Left ventricle myocardium inferior (tissue), 1 donor: ENCODE measurements at regions not wholly inside any gene's neighbourhood (a gene's known extent, or its start where the extent isn't known, plus 50 kb on each side); places are given as distances from the start of the nearest gene placed in this dataset.

Source experiments
- DNase-seq: peaks from one replicate; pipeline ENCODE4 v3.0.0-alpha.2; 2020
- H3K27ac ChIP-seq: fragments of 200-600 bp; replicated peaks from 2 replicates; pipeline ENCODE4 v1.8.0; 2021
- H3K27me3 ChIP-seq: fragments of 200-600 bp; 2 replicates; pipeline ENCODE4 v1.8.0; 2021; ENCODE audit warnings: low read depth
- H3K36me3 ChIP-seq: fragments of 200-600 bp; 2 replicates; pipeline ENCODE4 v1.8.0; 2021
- H3K4me1 ChIP-seq: fragments of 200-600 bp; 2 replicates; pipeline ENCODE4 v1.8.0; 2021
- H3K4me3 ChIP-seq: fragments of 200-600 bp; 2 replicates; pipeline ENCODE4 v1.8.0; 2021; ENCODE audit warnings: mild to moderate bottlenecking, moderate library complexity
- H3K9me3 ChIP-seq: fragments of 200-600 bp; replicated peaks from 2 replicates; pipeline ENCODE4 v1.8.0; 2021
- intact Hi-C: fragments of 100-400 bp; cut with micrococcal nuclease; formaldehyde crosslinking; loops from one replicate; pipeline ENCODE4 v1.11.0; 2022
- TF ChIP-seq, protein P1 (sequence below): fragments of 200-600 bp; IDR thresholded peaks from 2 replicates; pipeline ENCODE4 v1.8.0; 2021; ENCODE audit warnings: antibody characterized with exemption, mild to moderate bottlenecking, borderline replicate concordance
- donor health status: DM: no; HTN: yes; CAD: no; lungs with severe emphysema.

DNA sequence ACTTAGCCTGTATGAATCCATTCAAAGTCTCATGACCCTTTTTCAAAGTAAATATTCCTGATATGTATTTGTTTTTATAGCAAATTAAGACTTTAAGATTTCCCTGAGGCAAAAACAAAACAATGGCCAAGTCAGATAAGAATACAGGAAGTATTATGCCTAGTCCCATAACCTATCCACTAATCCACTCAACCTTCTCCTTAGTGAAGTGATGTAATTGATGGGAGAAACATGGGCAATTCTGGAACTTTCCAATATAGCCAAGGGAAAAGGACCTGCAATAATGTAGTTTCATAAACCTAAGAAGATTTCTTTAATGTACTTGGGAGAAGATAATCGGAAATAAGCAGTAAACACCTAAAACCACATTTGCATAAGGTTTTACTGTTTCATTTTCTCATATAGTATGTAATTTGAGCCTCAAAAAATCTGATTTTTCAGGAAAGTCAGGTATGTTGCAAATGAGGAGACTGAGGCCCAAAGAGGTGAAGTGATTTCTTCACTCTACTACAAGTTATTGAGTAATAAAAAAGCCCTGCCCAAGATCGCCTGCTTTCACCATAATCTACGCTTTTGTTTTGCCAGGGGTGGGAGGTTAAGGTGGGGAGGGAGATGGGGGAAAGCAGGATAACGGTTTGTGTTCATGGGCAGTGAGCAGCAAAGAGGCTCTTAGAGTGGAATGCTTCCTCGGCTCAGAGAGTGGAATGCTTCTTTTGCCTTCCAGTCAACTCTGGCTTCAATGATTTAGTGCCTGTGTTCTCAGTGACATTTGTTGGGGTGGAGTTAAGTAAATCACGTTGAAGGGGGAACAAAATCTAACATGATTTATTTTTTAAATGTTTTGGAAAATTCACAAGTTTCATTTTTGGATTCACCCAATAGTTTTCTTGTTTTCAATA lies 95.0 kb upstream of the FNDC3B start:
- Histone ChIP-seq H3K9me3 (no peaks in the 10 kb centered on the region), H3K27ac (no peak overlapping the region), H3K4me3 (no peak overlapping the region), H3K4me1 (peaks cover 6% of the 10 kb centered on the region), H3K27me3 (no peaks in the 10 kb centered on the region), H3K36me3 (no peaks in the 10 kb centered on the region)
- no peak for DNase-seq
- intact Hi-C loops, result no loop called here
- TF ChIP-seq, protein P1, sequence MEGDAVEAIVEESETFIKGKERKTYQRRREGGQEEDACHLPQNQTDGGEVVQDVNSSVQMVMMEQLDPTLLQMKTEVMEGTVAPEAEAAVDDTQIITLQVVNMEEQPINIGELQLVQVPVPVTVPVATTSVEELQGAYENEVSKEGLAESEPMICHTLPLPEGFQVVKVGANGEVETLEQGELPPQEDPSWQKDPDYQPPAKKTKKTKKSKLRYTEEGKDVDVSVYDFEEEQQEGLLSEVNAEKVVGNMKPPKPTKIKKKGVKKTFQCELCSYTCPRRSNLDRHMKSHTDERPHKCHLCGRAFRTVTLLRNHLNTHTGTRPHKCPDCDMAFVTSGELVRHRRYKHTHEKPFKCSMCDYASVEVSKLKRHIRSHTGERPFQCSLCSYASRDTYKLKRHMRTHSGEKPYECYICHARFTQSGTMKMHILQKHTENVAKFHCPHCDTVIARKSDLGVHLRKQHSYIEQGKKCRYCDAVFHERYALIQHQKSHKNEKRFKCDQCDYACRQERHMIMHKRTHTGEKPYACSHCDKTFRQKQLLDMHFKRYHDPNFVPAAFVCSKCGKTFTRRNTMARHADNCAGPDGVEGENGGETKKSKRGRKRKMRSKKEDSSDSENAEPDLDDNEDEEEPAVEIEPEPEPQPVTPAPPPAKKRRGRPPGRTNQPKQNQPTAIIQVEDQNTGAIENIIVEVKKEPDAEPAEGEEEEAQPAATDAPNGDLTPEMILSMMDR, result no peak

DNA sequence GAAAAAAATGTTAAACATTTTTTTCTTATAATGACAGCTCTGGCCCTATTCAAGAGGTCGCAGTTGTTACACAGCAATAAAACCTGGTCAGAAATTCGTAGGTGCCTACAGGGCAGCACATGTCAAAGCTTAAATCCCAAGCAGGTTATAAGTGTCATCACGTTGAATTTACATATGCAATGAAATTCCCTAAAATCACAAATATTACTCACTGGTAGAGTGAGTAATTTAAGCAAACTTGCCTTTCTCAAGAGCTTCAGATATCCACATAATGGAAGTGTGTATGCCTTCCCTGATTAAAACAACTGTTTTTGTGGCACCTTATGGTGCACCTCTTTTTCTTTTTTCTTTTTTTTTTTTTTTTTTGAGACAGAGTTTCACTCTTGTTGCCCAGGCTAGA lies 90.7 kb upstream of the FNDC3B start:
- TF ChIP-seq, protein P1, result no peak
- peaks cover 6% of the 10 kb centered on the region for H3K4me1 ChIP-seq
- no peaks in the 10 kb centered on the region for H3K27me3 ChIP-seq
- no peaks in the 10 kb centered on the region for H3K36me3 ChIP-seq
- no peak overlapping the region for H3K4me3 ChIP-seq
- intact Hi-C loops, result no loop called here
- no peaks in the 10 kb centered on the region for H3K9me3 ChIP-seq
- DNase-seq, result no peak
- H3K27ac ChIP-seq, result no peak overlapping the region

DNA sequence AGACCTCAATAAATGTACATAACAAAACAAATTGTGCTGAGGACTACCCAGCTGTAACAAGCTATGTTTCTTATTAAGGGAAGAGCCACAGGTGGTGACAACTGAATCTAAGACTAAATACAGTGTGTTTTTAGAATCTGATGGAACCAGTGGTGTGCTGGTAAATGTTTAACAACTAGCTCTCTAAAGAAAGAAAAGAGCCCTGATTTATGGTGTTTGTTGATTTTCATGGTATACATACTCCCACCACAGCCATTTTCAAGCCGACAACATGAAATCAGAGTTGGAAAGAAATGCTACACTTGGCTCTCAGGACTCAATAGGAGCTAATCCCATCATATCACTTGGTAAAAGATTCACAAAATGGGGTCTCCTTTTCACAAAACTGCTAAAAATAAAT lies 89.8 kb upstream of the FNDC3B start:
- DNase-seq, result no peak
- Histone ChIP-seq H3K36me3 (no peaks in the 10 kb centered on the region), H3K27ac (no peak overlapping the region), H3K27me3 (no peaks in the 10 kb centered on the region), H3K4me1 (peaks cover 3% of the 10 kb centered on the region), H3K4me3 (no peak overlapping the region), H3K9me3 (no peaks in the 10 kb centered on the region)
- intact Hi-C loops, result no loop called here
- TF ChIP-seq, protein P1, result no peak

DNA sequence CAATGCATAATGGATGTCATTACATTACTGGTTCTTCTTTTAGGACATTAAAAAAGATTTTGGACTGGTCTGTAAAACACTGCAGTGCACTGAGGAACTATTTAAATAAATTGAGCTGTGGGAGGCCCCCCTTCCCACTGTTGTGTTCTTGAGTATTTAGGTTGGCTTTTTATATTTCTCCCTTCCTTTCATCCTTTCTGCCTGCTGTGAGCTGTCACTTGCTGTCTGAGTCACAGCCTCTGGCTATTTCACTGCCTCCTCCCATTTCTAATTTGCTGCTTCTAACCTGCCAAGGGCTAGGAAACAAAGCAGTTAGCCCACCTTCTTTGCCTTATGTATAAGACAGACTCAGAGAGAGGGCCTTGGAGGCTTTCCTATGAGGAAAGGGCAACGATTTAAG lies 89.0 kb upstream of the FNDC3B start:
- Histone ChIP-seq H3K36me3 (no peaks in the 10 kb centered on the region), H3K27ac (no peak overlapping the region), H3K27me3 (no peaks in the 10 kb centered on the region), H3K4me3 (no peak overlapping the region), H3K9me3 (no peaks in the 10 kb centered on the region), H3K4me1 (no peaks in the 10 kb centered on the region)
- no peak for DNase-seq
- intact Hi-C loops, result no loop called here
- TF ChIP-seq, protein P1, result no peak

DNA sequence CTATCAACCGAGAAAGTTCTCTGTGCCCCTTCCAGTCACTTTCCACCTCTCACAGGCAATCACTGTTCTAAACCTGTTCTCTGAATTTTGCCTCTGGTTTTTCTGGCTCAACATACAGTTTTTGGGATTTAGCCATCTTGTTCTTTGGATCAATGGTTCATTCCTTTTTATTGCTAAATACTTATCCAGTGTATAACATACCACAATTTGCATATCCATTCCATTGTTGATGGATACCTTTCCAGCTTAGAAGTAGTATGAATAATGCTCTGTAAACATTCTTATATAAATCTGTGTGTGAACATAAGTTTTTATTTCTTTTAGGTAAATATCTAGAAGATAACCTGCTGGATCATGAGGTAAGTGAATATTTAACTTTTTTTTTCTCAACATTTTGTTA lies 87.8 kb upstream of the FNDC3B start:
- Histone ChIP-seq H3K36me3 (no peaks in the 10 kb centered on the region), H3K27ac (no peak overlapping the region), H3K4me1 (no peaks in the 10 kb centered on the region), H3K4me3 (no peak overlapping the region), H3K27me3 (no peaks in the 10 kb centered on the region), H3K9me3 (no peaks in the 10 kb centered on the region)
- TF ChIP-seq, protein P1, result no peak
- intact Hi-C loops, result no loop called here
- no peak for DNase-seq
